Transverse colon (tissue), 3 donors: ENCODE measurements at regions not wholly inside any gene's neighbourhood (a gene's known extent, or its start where the extent isn't known, plus 50 kb on each side); places are given as distances from the start of the nearest gene placed in this dataset.

ENCODE experiments used
- EP300 ChIP-seq: sonication (generic); formaldehyde crosslinking; IDR thresholded peaks from one replicate; pipeline ENCODE4 v1.6.1; 2017; ENCODE audit warnings: antibody characterized with exemption, low read depth
- POLR2A ChIP-seq: fragments of 450-650 bp; IDR thresholded peaks from one replicate; pipeline ENCODE4 v1.6.1; 2016; ENCODE audit warnings: antibody characterized with exemption, mild to moderate bottlenecking, moderate library complexity
- TF ChIP-seq, protein P1 (sequence below), 5 experiments: fragments of 200-600 bp in 3 of 5; fragments of 450-650 bp in 2 of 5; sonication (generic) in 3 of 5; IDR thresholded peaks; 1 replicate in 2 of 5; 2 replicates in 3 of 5; pipeline ENCODE4 v1.5.1; 2016 to 2017; ENCODE audit warnings: antibody characterized with exemption in 5 of 5, inconsistent platforms in 3 of 5, mild to moderate bottlenecking in 2 of 5, moderate library complexity in 1 of 5

DNA sequence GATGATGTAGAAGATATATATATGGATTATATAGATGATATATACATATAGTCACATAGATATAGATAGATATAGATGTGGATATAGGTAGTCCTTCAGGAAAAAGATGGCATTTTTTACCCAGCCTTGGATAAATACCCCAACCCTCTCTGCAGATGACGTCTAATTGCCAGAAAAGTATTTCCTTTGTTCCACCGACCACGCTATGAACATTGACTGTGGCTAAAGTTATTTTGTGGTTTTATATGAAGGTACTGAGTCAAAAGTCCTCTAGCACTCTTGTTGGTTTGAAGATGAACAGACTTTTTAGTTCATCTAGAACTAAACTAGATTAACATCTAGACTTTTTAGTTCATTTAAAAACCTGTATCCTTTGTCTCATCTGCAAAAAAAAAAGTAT is 207.7 kb downstream of the PLOD2 start:
- TF ChIP-seq, protein P1, sequence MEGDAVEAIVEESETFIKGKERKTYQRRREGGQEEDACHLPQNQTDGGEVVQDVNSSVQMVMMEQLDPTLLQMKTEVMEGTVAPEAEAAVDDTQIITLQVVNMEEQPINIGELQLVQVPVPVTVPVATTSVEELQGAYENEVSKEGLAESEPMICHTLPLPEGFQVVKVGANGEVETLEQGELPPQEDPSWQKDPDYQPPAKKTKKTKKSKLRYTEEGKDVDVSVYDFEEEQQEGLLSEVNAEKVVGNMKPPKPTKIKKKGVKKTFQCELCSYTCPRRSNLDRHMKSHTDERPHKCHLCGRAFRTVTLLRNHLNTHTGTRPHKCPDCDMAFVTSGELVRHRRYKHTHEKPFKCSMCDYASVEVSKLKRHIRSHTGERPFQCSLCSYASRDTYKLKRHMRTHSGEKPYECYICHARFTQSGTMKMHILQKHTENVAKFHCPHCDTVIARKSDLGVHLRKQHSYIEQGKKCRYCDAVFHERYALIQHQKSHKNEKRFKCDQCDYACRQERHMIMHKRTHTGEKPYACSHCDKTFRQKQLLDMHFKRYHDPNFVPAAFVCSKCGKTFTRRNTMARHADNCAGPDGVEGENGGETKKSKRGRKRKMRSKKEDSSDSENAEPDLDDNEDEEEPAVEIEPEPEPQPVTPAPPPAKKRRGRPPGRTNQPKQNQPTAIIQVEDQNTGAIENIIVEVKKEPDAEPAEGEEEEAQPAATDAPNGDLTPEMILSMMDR (IDR thresholded peaks at IDR 0.05) = no peak
- TF ChIP-seq POLR2A (no peak), EP300 (no peak)
